HEK293 (cell line): ENCODE measurements at regions not wholly inside any gene's neighbourhood (a gene's known extent, or its start where the extent isn't known, plus 50 kb on each side); places are given as distances from the start of the nearest gene placed in this dataset.

Experiments used
- HOXA7 ChIP-seq: sonication (generic); formaldehyde crosslinking; IDR thresholded peaks from 2 replicates; pipeline ENCODE4 v1.8.1; 2022; ENCODE audit warnings: missing genetic modification reagents, borderline replicate concordance
- KLF1 ChIP-seq: fragments of 450-650 bp; formaldehyde crosslinking; IDR thresholded peaks from 2 replicates; pipeline ENCODE4 v1.5.1; 2016; ENCODE audit warnings: missing biosample characterization, missing genetic modification characterization
- KLF8 ChIP-seq: fragments of 450-650 bp; formaldehyde crosslinking; IDR thresholded peaks from 2 replicates; pipeline ENCODE4 v1.5.1; 2016; ENCODE audit warnings: missing biosample characterization, missing genetic modification characterization
- MYNN ChIP-seq: fragments of 450-650 bp; formaldehyde crosslinking; IDR thresholded peaks from 2 replicates; pipeline ENCODE4 v1.5.1; 2016; ENCODE audit warnings: missing biosample characterization, missing genetic modification characterization, borderline replicate concordance
- RBAK ChIP-seq: fragments of 450-650 bp; formaldehyde crosslinking; IDR thresholded peaks from 2 replicates; pipeline ENCODE4 v1.5.1; 2016; ENCODE audit warnings: missing biosample characterization, missing genetic modification characterization
- ZNF121 ChIP-seq: fragments of 450-650 bp; formaldehyde crosslinking; IDR thresholded peaks from 2 replicates; pipeline ENCODE4 v1.5.1; 2016; ENCODE audit warnings: missing biosample characterization, missing genetic modification characterization
- ZNF214 ChIP-seq: fragments of 450-650 bp; formaldehyde crosslinking; IDR thresholded peaks from 2 replicates; pipeline ENCODE4 v1.5.1; 2017; ENCODE audit warnings: missing biosample characterization, mild to moderate bottlenecking, missing genetic modification characterization, borderline replicate concordance
- ZNF274 ChIP-seq, 2 experiments: fragments of 200-500 bp in 1 of 2; fragments of 450-650 bp in 1 of 2; sonication (Bioruptor generic) in 1 of 2; formaldehyde crosslinking in 1 of 2; IDR thresholded peaks; 2 replicates each; pipeline versions ENCODE4 v1.5.1 to v1.6.1; 2014 to 2016; ENCODE audit warnings: borderline replicate concordance in 1 of 2, inconsistent platforms in 1 of 2, low read length in 1 of 2, missing biosample characterization in 1 of 2, missing genetic modification characterization in 1 of 2
- ZNF416 ChIP-seq: fragments of 450-650 bp; formaldehyde crosslinking; IDR thresholded peaks from 2 replicates; pipeline ENCODE4 v1.5.1; 2016; ENCODE audit warnings: missing biosample characterization, missing genetic modification characterization
- ZNF560 ChIP-seq: fragments of 450-650 bp; formaldehyde crosslinking; IDR thresholded peaks from 2 replicates; pipeline ENCODE4 v1.5.1; 2017; ENCODE audit warnings: missing biosample characterization, missing genetic modification characterization, borderline replicate concordance
- ZNF785 ChIP-seq: fragments of 450-650 bp; formaldehyde crosslinking; IDR thresholded peaks from 2 replicates; pipeline ENCODE4 v1.5.1; 2016; ENCODE audit warnings: missing biosample characterization, missing genetic modification characterization
- TF ChIP-seq, protein P1 (sequence below): fragments of 450-650 bp; formaldehyde crosslinking; IDR thresholded peaks from 2 replicates; pipeline ENCODE4 v1.5.1; 2016; ENCODE audit warnings: missing biosample characterization, missing genetic modification characterization, low read depth
- TF ChIP-seq, protein P2 (sequence below): fragments of 450-650 bp; formaldehyde crosslinking; IDR thresholded peaks from 2 replicates; pipeline ENCODE4 v1.5.1; 2016; ENCODE audit warnings: missing biosample characterization, missing genetic modification characterization

- TF ChIP-seq ZNF560 (tag by site-specific recombination) (no peak), ZNF274 (IDR thresholded peaks at IDR 0.05; ENCODE audit: low read length) (no peak), ZNF274 (tag by site-specific recombination; IDR thresholded peaks at IDR 0.05; ENCODE audit: borderline replicate concordance) (no peak), ZNF121 (tag by site-specific recombination) (no peak), ZNF785 (tag by site-specific recombination) (no peak), MYNN (tag by site-specific recombination) (no peak), ZNF416 (no peak), HOXA7 (CRISPR knock-in tag) (no peak), KLF1 (tag by site-specific recombination) (no peak), ZNF214 (tag by site-specific recombination) (no peak), KLF8 (tag by site-specific recombination) (no peak), RBAK (tag by site-specific recombination) (no peak)
- TF ChIP-seq, protein P1, sequence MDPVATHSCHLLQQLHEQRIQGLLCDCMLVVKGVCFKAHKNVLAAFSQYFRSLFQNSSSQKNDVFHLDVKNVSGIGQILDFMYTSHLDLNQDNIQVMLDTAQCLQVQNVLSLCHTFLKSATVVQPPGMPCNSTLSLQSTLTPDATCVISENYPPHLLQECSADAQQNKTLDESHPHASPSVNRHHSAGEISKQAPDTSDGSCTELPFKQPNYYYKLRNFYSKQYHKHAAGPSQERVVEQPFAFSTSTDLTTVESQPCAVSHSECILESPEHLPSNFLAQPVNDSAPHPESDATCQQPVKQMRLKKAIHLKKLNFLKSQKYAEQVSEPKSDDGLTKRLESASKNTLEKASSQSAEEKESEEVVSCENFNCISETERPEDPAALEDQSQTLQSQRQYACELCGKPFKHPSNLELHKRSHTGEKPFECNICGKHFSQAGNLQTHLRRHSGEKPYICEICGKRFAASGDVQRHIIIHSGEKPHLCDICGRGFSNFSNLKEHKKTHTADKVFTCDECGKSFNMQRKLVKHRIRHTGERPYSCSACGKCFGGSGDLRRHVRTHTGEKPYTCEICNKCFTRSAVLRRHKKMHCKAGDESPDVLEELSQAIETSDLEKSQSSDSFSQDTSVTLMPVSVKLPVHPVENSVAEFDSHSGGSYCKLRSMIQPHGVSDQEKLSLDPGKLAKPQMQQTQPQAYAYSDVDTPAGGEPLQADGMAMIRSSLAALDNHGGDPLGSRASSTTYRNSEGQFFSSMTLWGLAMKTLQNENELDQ (tag by site-specific recombination): no peak
- TF ChIP-seq, protein P2, sequence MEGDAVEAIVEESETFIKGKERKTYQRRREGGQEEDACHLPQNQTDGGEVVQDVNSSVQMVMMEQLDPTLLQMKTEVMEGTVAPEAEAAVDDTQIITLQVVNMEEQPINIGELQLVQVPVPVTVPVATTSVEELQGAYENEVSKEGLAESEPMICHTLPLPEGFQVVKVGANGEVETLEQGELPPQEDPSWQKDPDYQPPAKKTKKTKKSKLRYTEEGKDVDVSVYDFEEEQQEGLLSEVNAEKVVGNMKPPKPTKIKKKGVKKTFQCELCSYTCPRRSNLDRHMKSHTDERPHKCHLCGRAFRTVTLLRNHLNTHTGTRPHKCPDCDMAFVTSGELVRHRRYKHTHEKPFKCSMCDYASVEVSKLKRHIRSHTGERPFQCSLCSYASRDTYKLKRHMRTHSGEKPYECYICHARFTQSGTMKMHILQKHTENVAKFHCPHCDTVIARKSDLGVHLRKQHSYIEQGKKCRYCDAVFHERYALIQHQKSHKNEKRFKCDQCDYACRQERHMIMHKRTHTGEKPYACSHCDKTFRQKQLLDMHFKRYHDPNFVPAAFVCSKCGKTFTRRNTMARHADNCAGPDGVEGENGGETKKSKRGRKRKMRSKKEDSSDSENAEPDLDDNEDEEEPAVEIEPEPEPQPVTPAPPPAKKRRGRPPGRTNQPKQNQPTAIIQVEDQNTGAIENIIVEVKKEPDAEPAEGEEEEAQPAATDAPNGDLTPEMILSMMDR: no peak
Measured at GRCh38 chr3:64377942-64378341, 152.7 kb upstream of the PRICKLE2 start.
